Activated naive CD8-positive, alpha-beta T cell treated with anti-CD3 and anti-CD28 coated beads, Interleukin-2, amount 10 ng/mL, durations not matched to agents 7 days and 5 days (primary cell): ENCODE measurements at regions not wholly inside any gene's neighbourhood (a gene's known extent, or its start where the extent isn't known, plus 50 kb on each side); places are given as distances from the start of the nearest gene placed in this dataset.
"Not testable (repeated sequence)": the region's sequence is repeated elsewhere in the genome, so short reads cannot be mapped to it uniquely, and the experiment has no call there.

Source experiments
- ATAC-seq: fragments of 150-1000 bp; cut with Tn5 transposase; one replicate; pipeline ENCODE4 v1.10.0; 2021; ENCODE audit warnings: low read depth, moderate library complexity
- POLR2A ChIA-PET: fragments of 350-600 bp; sonication (Branson Sonifier 250); formaldehyde crosslinking; loops from one replicate; lab custom pipeline; 2021; ENCODE audit warnings: antibody characterized with exemption; lab: Charles Lee
- DNase-seq: peaks from one replicate; pipeline ENCODE4 v3.0.0; 2021
- H3K27ac Mint-ChIP-seq: one replicate; pipeline ENCODE4 v1.8.0; 2022; ENCODE audit warnings: mild to moderate bottlenecking, mixed read lengths
- H3K27me3 Mint-ChIP-seq: one replicate; pipeline ENCODE4 v1.8.0; 2022; ENCODE audit warnings: mild to moderate bottlenecking, moderate library complexity, mixed read lengths
- H3K36me3 Mint-ChIP-seq: one replicate; pipeline ENCODE4 v1.8.0; 2021; ENCODE audit warnings: mild to moderate bottlenecking, mixed read lengths
- H3K4me1 Mint-ChIP-seq: one replicate; pipeline ENCODE4 v1.8.0; 2021; ENCODE audit warnings: mixed read lengths
- H3K4me3 Mint-ChIP-seq: one replicate; pipeline ENCODE4 v1.8.0; 2022; ENCODE audit warnings: mild to moderate bottlenecking, moderate library complexity, mixed read lengths
- H3K9me3 Mint-ChIP-seq: one replicate; pipeline ENCODE4 v1.8.0; 2021; ENCODE audit warnings: mixed read lengths

- H3K36me3 Mint-ChIP-seq, POLR2A ChIA-PET, H3K4me3 Mint-ChIP-seq, H3K4me1 Mint-ChIP-seq, H3K27me3 Mint-ChIP-seq, H3K9me3 Mint-ChIP-seq, H3K27ac Mint-ChIP-seq, DNase-seq, ATAC-seq: not testable (repeated sequence)
These were observed 4545.7 kb upstream of the TPTE start for GRCh38 chr21:5975719-5976118.

- H3K4me3 Mint-ChIP-seq, H3K36me3 Mint-ChIP-seq, H3K9me3 Mint-ChIP-seq, DNase-seq, H3K27me3 Mint-ChIP-seq, ATAC-seq, H3K4me1 Mint-ChIP-seq, POLR2A ChIA-PET, H3K27ac Mint-ChIP-seq: not testable (repeated sequence)
These were observed 4523.8 kb upstream of the TPTE start for GRCh38 chr21:5997586-5997985.

DNA sequence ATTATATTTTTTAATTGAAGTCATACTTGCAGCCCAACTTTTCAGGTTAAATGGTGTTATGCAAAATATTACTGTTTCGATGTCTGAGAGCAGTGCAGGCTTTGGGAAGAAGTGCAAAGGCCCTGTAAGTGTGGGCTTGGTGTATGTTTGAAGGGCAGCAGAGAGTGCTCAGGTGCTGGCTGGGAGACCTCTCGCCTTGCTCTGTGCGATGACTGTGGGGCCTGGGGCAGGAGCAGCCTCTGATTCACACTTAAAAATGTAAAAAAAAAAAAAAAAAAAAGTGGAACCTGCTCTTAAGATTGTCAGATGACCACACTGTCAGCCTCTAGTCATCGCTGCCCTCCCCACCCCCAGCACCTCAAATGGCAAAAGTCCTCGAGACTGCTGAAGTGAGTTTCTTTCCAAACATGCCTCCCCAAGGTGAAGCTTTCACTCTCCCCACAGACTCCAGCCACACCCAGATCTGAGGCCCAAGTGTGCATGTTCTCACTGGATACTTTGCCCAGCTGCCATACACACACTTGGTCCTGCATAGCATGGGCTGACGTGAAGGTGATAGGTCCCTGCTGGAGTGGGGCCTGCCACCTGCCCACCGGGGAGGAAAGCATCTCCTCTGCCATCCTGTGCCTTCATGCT is 4505.8 kb upstream of the TPTE start:
- POLR2A ChIA-PET, ATAC-seq, H3K4me3 Mint-ChIP-seq, H3K27ac Mint-ChIP-seq, H3K4me1 Mint-ChIP-seq, H3K36me3 Mint-ChIP-seq, H3K9me3 Mint-ChIP-seq, DNase-seq, H3K27me3 Mint-ChIP-seq: not testable (repeated sequence)

GRCh38 chr21:6020460-6020859 is 4500.9 kb upstream of the TPTE start:
- H3K4me1 Mint-ChIP-seq, DNase-seq, H3K27me3 Mint-ChIP-seq, POLR2A ChIA-PET, ATAC-seq, H3K36me3 Mint-ChIP-seq, H3K9me3 Mint-ChIP-seq, H3K27ac Mint-ChIP-seq, H3K4me3 Mint-ChIP-seq: not testable (repeated sequence)

DNA sequence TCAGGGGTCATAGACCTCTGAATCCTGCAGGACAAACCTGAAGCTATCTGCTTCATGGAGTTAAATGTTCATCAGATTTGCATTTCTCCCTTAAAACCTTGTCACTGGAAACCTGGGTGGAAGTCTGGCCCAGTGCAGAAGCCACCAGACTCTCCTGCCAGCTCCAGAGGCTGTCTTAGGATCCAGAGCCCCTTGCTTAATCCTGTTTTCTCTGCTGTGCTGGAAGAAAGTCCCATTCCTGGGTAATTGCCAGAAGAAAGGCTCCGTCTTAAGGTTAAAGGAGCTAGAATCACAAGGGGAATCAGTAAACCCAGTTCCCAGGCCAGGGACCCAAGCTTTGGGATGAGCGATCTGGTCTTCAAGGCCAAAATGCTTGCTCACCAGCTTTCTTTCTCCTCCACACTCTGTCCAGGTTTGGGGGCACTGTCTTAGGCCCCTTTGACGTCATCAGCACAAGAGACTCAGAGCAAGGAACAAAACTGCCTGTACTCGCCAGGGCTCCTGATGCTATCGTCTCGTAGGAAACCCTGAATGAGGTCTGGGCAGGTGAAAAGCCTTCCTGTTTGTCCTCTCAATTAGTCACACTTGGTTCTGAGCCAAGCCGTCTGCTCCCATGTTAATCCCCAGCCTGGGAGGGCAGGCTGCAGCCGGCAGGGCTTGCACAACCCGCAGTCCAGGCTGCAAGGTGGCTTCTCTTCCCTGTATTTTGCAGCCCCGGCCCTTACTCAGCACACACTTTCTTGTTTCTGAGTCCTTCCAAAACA is 4500.2 kb upstream of the TPTE start:
- POLR2A ChIA-PET, H3K27ac Mint-ChIP-seq, DNase-seq, ATAC-seq, H3K27me3 Mint-ChIP-seq, H3K36me3 Mint-ChIP-seq, H3K4me3 Mint-ChIP-seq, H3K9me3 Mint-ChIP-seq, H3K4me1 Mint-ChIP-seq: not testable (repeated sequence)

DNA sequence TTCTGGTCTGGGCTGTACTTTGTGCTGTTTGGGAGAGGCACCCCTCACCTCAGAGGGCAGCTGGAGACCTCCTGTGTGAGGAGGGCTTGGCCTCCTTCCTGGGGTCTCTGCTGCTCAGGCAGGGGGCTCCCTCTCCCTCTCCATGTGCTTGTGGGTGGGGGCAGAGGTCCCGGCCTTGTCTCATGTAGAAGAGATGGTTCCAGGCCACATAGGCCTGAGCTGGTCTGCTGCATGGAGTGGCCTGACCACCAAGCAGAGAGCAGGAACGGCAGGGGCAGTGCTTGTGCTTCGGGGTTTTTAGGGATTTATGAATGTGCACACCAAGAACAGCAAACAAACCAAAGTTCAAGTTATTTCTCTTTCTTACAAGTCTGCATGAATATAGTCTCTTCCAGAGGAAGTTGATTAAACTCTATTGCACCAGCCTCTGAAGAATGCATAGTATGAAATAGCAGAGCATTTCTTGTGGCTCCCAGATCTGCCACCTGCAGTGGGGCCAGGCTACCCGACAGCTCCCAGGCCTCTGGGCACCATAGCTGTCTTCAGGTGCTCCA is 4499.6 kb upstream of the TPTE start:
- H3K9me3 Mint-ChIP-seq, H3K4me1 Mint-ChIP-seq, H3K27me3 Mint-ChIP-seq, H3K27ac Mint-ChIP-seq, H3K4me3 Mint-ChIP-seq, POLR2A ChIA-PET, ATAC-seq, DNase-seq, H3K36me3 Mint-ChIP-seq: not testable (repeated sequence)

DNA sequence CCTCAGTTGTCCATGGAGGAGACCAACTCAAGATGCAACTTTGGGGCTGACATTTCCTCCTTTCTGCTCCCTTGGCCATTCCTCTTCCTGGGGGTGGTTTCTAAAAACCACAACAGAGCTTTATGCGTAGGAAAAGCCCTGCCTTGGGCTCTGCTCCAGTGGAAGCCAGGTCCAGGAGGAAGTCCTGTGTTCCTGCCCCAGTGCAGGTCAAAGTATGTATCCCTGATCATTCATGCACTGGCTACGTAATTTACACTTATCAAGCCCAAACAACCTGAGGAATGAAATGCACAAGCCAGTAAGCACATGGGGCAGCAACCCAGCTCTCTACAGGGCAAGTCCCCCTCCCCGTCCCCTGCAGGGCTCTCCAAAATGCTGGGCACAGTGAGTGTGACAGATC is 4498.1 kb upstream of the TPTE start:
- H3K4me3 Mint-ChIP-seq, H3K36me3 Mint-ChIP-seq, H3K4me1 Mint-ChIP-seq, H3K27ac Mint-ChIP-seq, DNase-seq, H3K27me3 Mint-ChIP-seq, POLR2A ChIA-PET, H3K9me3 Mint-ChIP-seq, ATAC-seq: not testable (repeated sequence)

- H3K36me3 Mint-ChIP-seq, H3K27me3 Mint-ChIP-seq, ATAC-seq, H3K4me1 Mint-ChIP-seq, H3K9me3 Mint-ChIP-seq, POLR2A ChIA-PET, DNase-seq, H3K27ac Mint-ChIP-seq, H3K4me3 Mint-ChIP-seq: not testable (repeated sequence)
These were observed 4496.2 kb upstream of the TPTE start for GRCh38 chr21:6025139-6025538.

GRCh38 chr21:6027497-6027896 is 4493.9 kb upstream of the TPTE start:
- H3K36me3 Mint-ChIP-seq, H3K9me3 Mint-ChIP-seq, H3K27ac Mint-ChIP-seq, H3K4me1 Mint-ChIP-seq, POLR2A ChIA-PET, DNase-seq, H3K27me3 Mint-ChIP-seq, H3K4me3 Mint-ChIP-seq: not testable (repeated sequence)
- peak; percentile 65 for ATAC-seq

GRCh38 chr21:6034124-6034678 is 4487.2 kb upstream of the TPTE start:
- H3K36me3 Mint-ChIP-seq, ATAC-seq, H3K9me3 Mint-ChIP-seq, H3K27ac Mint-ChIP-seq, H3K27me3 Mint-ChIP-seq, H3K4me3 Mint-ChIP-seq, POLR2A ChIA-PET, DNase-seq, H3K4me1 Mint-ChIP-seq: not testable (repeated sequence)

- DNase-seq, H3K4me1 Mint-ChIP-seq, POLR2A ChIA-PET, H3K27me3 Mint-ChIP-seq, H3K36me3 Mint-ChIP-seq, H3K4me3 Mint-ChIP-seq, H3K9me3 Mint-ChIP-seq, H3K27ac Mint-ChIP-seq: not testable (repeated sequence)
- peak; percentile 58 for ATAC-seq
These were observed 4486.4 kb upstream of the TPTE start for GRCh38 chr21:6034820-6035473.

DNA sequence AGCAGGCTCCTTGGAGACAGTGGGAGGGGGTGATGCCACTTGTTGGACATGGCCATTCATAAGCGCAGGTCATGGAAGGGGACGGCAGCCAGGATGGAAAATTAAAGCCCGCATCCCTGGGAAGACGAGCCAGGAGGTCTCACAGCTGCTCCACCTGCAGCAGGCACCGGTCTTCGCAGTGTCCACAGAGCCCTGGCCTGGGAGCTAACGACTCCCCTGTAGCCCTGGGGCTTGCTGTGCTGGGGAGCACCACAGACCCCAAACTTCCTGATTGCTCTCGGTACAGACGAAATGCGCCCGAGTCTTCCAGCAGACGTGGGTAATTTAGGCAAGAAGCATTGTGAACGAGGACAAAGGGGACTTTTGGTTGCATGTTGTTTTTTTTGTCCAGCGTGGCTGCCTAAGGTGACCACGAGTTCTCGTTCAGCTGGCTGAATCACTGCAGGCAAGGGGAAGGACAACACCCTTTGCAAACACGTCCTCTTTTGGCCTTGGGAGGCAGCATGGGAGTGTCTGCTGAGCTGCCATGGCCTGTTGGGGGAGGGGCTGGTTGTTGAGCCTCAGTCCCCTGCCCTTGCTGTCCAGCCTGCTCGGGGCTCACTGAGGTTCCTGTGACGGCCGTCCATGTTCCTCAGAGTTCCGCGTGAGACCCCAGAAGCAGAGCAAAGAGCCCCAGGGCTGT is 4485.8 kb upstream of the TPTE start:
- ATAC-seq, H3K27me3 Mint-ChIP-seq, H3K4me1 Mint-ChIP-seq, H3K36me3 Mint-ChIP-seq, POLR2A ChIA-PET, H3K27ac Mint-ChIP-seq, H3K4me3 Mint-ChIP-seq, DNase-seq, H3K9me3 Mint-ChIP-seq: not testable (repeated sequence)

DNA sequence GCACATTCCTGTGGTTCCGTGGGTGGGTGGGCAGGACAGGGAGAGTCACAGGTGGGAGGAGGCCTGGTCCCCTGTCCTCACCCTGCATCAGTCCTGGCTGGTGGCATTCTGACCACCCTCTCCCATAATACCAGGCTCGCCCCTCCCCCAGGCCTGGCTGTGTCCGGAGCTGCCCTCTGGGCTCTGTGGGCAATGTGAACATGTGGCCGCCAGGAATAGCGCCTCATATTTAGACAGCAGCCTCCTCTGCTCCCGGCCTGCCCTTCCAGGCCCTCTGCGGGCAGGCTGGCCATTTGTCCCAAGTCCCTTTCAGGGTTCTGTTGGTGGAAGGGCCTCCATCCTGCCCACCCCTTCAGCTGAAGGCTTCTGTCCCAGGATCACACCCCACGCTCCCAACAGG is 4482.2 kb upstream of the TPTE start:
- DNase-seq = not testable (repeated sequence)

More for the DNA sequence above, 4482.2 kb upstream of the TPTE start:
- ATAC-seq, H3K4me3 Mint-ChIP-seq, H3K9me3 Mint-ChIP-seq, H3K27ac Mint-ChIP-seq, H3K27me3 Mint-ChIP-seq, H3K4me1 Mint-ChIP-seq, H3K36me3 Mint-ChIP-seq, POLR2A ChIA-PET: not testable (repeated sequence)
